HS-27A (cell line): ENCODE measurements at regions not wholly inside any gene's neighbourhood (a gene's known extent, or its start where the extent isn't known, plus 50 kb on each side); places are given as distances from the start of the nearest gene placed in this dataset.

Experiments
- DNase-seq: peaks from one replicate; pipeline ENCODE4 v3.0.0-alpha.2; 2012; ENCODE audit warnings: low read depth, missing footprints

- no peak for DNase-seq
Measured at GRCh38 chr3:13266005-13266404, 154.1 kb downstream of the NUP210 start.

GRCh38 chr3:13265507-13265906 is 154.6 kb downstream of the NUP210 start:
- no peak for DNase-seq

GRCh38 chr3:13265016-13265415 is 155.1 kb downstream of the NUP210 start:
- no peak for DNase-seq

GRCh38 chr3:13264468-13264795 is 155.7 kb downstream of the NUP210 start:
- no peak for DNase-seq

- DNase-seq = no peak
Measured at GRCh38 chr3:13263770-13264467, 156.2 kb downstream of the NUP210 start.

- DNase-seq = no peak
Measured at GRCh38 chr3:13262493-13263211, 157.5 kb downstream of the NUP210 start.

GRCh38 chr3:13261892-13262291 is 158.2 kb downstream of the NUP210 start:
- no peak for DNase-seq

- DNase-seq = no peak
Measured at GRCh38 chr3:13261104-13261830, 158.9 kb downstream of the NUP210 start.

GRCh38 chr3:13260259-13261103 is 159.6 kb downstream of the NUP210 start:
- no peak for DNase-seq

- DNase-seq = no peak
Measured at GRCh38 chr3:13259831-13260230, 160.3 kb downstream of the NUP210 start.

- DNase-seq = no peak
Measured at GRCh38 chr3:13258986-13259514, 161.1 kb downstream of the NUP210 start.

GRCh38 chr3:13258280-13258679 is 161.8 kb downstream of the NUP210 start:
- DNase-seq = no peak

GRCh38 chr3:13257666-13258065 is 162.5 kb downstream of the NUP210 start:
- DNase-seq = no peak

GRCh38 chr3:13256845-13257244 is 163.3 kb downstream of the NUP210 start:
- DNase-seq = no peak

GRCh38 chr3:13254028-13254951 is 165.8 kb downstream of the NUP210 start:
- no peak for DNase-seq

- no peak for DNase-seq
Measured at GRCh38 chr3:13253208-13253937, 166.7 kb downstream of the NUP210 start.

GRCh38 chr3:13252207-13252606 is 167.9 kb downstream of the NUP210 start:
- no peak for DNase-seq

GRCh38 chr3:13251166-13251903 is 168.8 kb downstream of the NUP210 start:
- DNase-seq = no peak

- no peak for DNase-seq
Measured at GRCh38 chr3:13249664-13250390, 170.3 kb downstream of the NUP210 start.
